Endothelial cell (in vitro differentiated cells): ENCODE measurements at regions not wholly inside any gene's neighbourhood (a gene's known extent, or its start where the extent isn't known, plus 50 kb on each side); places are given as distances from the start of the nearest gene placed in this dataset.
"Not testable (repeated sequence)": the region's sequence is repeated elsewhere in the genome, so short reads cannot be mapped to it uniquely, and the experiment has no call there.

Experiments
- DNase-seq: peaks from one replicate; pipeline ENCODE4 v3.0.0; 2021; ENCODE audit warnings: low spot score
- H3K27ac Mint-ChIP-seq: one replicate; pipeline ENCODE4 v1.8.0; 2021; ENCODE audit warnings: mixed read lengths, inconsistent platforms; ENCODE audit not compliant: unreplicated experiment
- H3K27me3 Mint-ChIP-seq: one replicate; pipeline ENCODE4 v1.8.0; 2021; ENCODE audit warnings: mild to moderate bottlenecking, moderate library complexity, mixed read lengths, inconsistent platforms; ENCODE audit not compliant: unreplicated experiment
- H3K36me3 Mint-ChIP-seq: one replicate; pipeline ENCODE4 v1.8.0; 2021; ENCODE audit warnings: mild to moderate bottlenecking, low read depth, mixed read lengths, inconsistent platforms; ENCODE audit not compliant: unreplicated experiment
- H3K4me1 Mint-ChIP-seq: one replicate; pipeline ENCODE4 v1.8.0; 2021; ENCODE audit warnings: mild to moderate bottlenecking, mixed read lengths, inconsistent platforms; ENCODE audit not compliant: unreplicated experiment
- H3K4me3 Mint-ChIP-seq: one replicate; pipeline ENCODE4 v1.8.0; 2021; ENCODE audit warnings: mild to moderate bottlenecking, mixed read lengths, inconsistent platforms; ENCODE audit not compliant: unreplicated experiment
- H3K9me3 Mint-ChIP-seq: one replicate; pipeline ENCODE4 v1.8.0; 2021; ENCODE audit warnings: mixed read lengths, inconsistent platforms; ENCODE audit not compliant: unreplicated experiment
- TF ChIP-seq, protein P1 (sequence below): fragments of 200-600 bp; sonication (generic); IDR thresholded peaks from one replicate; pipeline ENCODE4 v1.5.0; 2021; ENCODE audit warnings: antibody characterized with exemption; ENCODE audit not compliant: unreplicated experiment

DNA sequence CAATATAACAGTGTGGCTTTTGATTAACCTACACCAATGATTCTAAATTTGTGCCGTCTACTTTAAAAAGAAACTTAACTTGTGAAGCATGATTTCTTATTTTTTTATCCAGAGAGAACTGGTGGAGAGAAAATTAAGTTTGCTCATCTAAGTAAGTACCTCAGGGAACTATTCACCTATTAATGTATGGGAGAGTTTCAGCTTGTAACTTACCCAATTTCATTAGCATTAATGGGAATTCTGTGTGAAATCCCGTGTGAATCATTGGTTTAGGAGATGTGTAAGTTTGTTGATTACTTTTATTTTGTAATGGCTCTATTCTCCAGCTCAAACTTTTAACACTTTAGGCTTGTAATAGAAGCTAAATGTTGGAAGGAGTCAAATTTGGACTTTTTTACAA is 1061.5 kb downstream of the TDRD15 start:
- H3K27ac Mint-ChIP-seq = no peak overlapping the region
- no peaks in the 10 kb centered on the region for H3K27me3 Mint-ChIP-seq
- H3K4me3 Mint-ChIP-seq = no peak overlapping the region
- no peaks in the 10 kb centered on the region for H3K9me3 Mint-ChIP-seq
- TF ChIP-seq, protein P1, sequence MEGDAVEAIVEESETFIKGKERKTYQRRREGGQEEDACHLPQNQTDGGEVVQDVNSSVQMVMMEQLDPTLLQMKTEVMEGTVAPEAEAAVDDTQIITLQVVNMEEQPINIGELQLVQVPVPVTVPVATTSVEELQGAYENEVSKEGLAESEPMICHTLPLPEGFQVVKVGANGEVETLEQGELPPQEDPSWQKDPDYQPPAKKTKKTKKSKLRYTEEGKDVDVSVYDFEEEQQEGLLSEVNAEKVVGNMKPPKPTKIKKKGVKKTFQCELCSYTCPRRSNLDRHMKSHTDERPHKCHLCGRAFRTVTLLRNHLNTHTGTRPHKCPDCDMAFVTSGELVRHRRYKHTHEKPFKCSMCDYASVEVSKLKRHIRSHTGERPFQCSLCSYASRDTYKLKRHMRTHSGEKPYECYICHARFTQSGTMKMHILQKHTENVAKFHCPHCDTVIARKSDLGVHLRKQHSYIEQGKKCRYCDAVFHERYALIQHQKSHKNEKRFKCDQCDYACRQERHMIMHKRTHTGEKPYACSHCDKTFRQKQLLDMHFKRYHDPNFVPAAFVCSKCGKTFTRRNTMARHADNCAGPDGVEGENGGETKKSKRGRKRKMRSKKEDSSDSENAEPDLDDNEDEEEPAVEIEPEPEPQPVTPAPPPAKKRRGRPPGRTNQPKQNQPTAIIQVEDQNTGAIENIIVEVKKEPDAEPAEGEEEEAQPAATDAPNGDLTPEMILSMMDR = no peak
- no peaks in the 10 kb centered on the region for H3K4me1 Mint-ChIP-seq
- no peaks in the 10 kb centered on the region for H3K36me3 Mint-ChIP-seq
- no peak for DNase-seq

DNA sequence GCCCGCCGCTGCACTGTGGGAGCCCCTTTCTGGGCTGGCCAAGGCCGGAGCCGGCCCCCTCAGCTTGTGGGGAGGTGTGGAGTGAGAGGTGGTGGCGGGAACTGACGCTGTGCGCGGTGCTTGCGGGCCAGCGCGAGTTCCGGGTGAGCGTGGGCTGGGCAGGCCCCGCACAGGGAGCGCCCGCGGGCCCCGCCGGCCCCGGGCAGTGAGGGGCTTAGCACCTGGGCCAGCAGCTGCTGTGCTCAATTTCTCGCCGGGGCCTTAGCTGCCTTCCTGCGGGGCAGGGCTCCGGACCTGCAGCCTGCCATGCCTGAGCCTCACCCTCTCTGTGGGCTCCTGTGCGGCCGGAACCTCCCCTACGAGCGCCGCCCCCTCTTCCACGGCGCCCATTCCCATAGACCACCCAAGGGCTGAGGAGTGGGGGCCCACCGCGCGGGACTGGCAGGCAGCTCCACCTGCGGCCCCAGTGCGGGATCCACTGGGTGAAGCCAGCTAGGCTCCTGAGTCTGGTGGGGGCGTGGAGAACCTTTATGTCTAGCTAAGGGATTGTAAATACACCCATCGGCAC is 1062.6 kb downstream of the TDRD15 start:
- H3K9me3 Mint-ChIP-seq, H3K36me3 Mint-ChIP-seq: not testable (repeated sequence)

DNA sequence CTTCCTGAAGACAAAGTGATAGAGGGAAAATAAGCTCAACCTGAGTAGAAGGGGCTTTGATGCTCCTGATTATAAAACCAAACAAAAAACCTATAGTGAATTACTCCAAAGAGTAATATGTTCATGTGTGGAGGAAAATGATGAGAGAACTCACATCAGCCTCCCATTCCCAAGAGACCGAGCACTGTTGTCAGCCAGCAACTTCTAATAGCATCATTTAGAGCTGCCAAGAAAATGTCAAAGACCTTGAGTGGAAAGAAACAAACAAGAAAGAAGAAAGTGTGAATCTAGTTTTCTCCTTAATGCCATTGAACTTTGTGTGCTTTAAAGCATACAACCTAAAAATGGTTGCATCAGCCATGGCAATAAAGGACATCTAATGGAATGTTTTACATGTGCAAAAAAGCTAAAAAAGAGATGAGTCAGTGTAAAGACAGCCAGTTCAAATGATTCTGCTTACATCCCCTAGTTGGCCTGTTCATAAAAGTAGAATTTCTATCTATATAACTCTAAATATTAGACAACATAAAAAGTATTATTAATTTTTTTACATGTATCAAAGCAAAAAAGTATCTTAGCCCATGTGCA is 1066.2 kb downstream of the TDRD15 start:
- TF ChIP-seq, protein P1 = no peak
- Mint-ChIP-seq H3K27ac (no peak overlapping the region), H3K36me3 (no peaks in the 10 kb centered on the region)

More for the DNA sequence above, 1062.6 kb downstream of the TDRD15 start:
- H3K27ac Mint-ChIP-seq, H3K4me1 Mint-ChIP-seq, H3K4me3 Mint-ChIP-seq, H3K27me3 Mint-ChIP-seq, DNase-seq: not testable (repeated sequence)

DNA sequence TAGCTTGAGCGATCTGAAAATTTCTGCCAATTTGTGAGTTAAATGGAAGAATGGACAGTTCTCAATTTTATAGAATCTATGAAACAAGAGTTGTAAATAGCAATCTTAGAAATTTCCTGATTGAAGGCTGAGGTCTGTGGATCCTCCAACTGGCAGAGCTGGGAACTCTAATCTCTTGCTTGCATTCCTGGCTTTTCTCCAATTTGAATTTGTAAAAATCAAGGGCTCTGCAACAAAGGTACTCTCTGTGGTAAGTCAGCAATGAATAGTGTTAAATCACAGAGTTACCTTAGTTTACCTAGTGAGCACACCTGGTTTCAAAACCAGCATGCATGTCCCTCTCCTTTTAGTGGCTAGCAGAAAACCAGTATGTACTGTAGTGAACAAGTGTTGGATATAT is 1070.5 kb downstream of the TDRD15 start:
- Mint-ChIP-seq H3K27me3 (no peaks in the 10 kb centered on the region), H3K9me3 (no peaks in the 10 kb centered on the region), H3K27ac (no peak overlapping the region), H3K4me3 (no peak overlapping the region), H3K4me1 (no peaks in the 10 kb centered on the region), H3K36me3 (no peaks in the 10 kb centered on the region)
- no peak for DNase-seq
- TF ChIP-seq, protein P1 = no peak

More for the DNA sequence above, 1066.2 kb downstream of the TDRD15 start:
- Mint-ChIP-seq H3K27me3 (no peaks in the 10 kb centered on the region), H3K4me1 (no peaks in the 10 kb centered on the region), H3K9me3 (no peaks in the 10 kb centered on the region), H3K4me3 (no peak overlapping the region)
- DNase-seq = no peak

DNA sequence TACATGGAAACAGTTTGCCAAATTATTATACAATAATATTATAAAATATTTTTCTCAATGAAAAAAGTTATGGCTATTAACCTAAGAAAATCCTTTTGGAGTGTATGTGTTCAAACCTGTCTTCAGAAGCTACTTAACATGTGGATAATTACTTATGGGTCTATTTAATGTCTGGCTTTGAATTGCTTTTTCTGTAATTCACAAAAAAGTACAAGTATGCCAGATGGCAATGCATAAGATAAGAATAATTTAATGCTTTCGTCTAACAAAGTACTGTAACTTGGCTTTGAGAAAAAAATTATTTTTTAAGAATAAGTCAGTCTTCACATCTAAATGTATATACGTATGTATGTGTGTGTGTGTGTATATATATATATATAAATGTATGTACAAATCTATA is 1073.0 kb downstream of the TDRD15 start:
- Mint-ChIP-seq H3K36me3 (no peaks in the 10 kb centered on the region), H3K9me3 (no peaks in the 10 kb centered on the region), H3K4me3 (no peak overlapping the region), H3K27ac (no peak overlapping the region), H3K27me3 (no peaks in the 10 kb centered on the region), H3K4me1 (no peaks in the 10 kb centered on the region)
- TF ChIP-seq, protein P1 = no peak
- DNase-seq = no peak
